B cell (primary cell): ENCODE measurements at regions not wholly inside any gene's neighbourhood (a gene's known extent, or its start where the extent isn't known, plus 50 kb on each side); places are given as distances from the start of the nearest gene placed in this dataset.

Experiments
- CTCF ChIP-seq: fragments of 200-600 bp; IDR thresholded peaks from one replicate; pipeline ENCODE4 v1.8.0; 2022; ENCODE audit warnings: antibody characterized with exemption, mild to moderate bottlenecking
- EZH2 ChIP-seq: IDR thresholded peaks from 2 replicates; pipeline ENCODE4 v1.6.1; 2012; ENCODE audit warnings: borderline replicate concordance, low read depth, mild to moderate bottlenecking, moderate library complexity, low read length; ENCODE audit not compliant: insufficient read depth, poor library complexity, severe bottlenecking

GRCh38 chr9:134551644-134552348 is 89.8 kb upstream of the COL5A1 start:
- TF ChIP-seq CTCF = no peak
- TF ChIP-seq EZH2 = no peak
